ENCODE measurements at regions not wholly inside any gene's neighbourhood (a gene's known extent, or its start where the extent isn't known, plus 50 kb on each side); places are given as distances from the start of the nearest gene placed in this dataset.

GRCh38 chr13:50235604-50236342, 220.5 kb downstream of the KCNRG start:
- POLR2A ChIA-PET (ENCODE audit: unreplicated experiment): no interaction called here
- CTCF ChIA-PET: no interaction called here
- Histone ChIP-seq H3K4me3 (no peak overlapping the region), H3K9me3 (ENCODE audit: insufficient read depth, low read depth) (peaks cover 3% of the 10 kb centered on the region; the same call in 1 of the 2 replicates), H3K79me2 (ENCODE audit: low read depth) (no peaks in the 10 kb centered on the region), H3K4me2 (no peak overlapping the region), H3K9me2 (ENCODE audit: insufficient read depth) (no peaks in the 10 kb centered on the region), H3K4me1 (replicated peaks; ENCODE audit: insufficient read depth) (0 out of 2 replicates have a peak, but pooled peaks cover 5% of the 10 kb centered on the region), H3K27ac (no peak overlapping the region), H4K20me1 (ENCODE audit: insufficient read depth) (no peaks in the 10 kb centered on the region), H2AFZ (no peak overlapping the region), H3F3A (ENCODE audit: insufficient read depth, low read depth) (no peaks in the 10 kb centered on the region), H3K36me3 (ENCODE audit: low read depth) (no peaks in the 10 kb centered on the region), H3K27me3 (ENCODE audit: insufficient read depth, low read depth) (no peaks in the 10 kb centered on the region)
- no peak for TF ChIP-seq EZH2 (IDR thresholded peaks at IDR 0.05; ENCODE audit: low read depth)
- no peak for TF ChIP-seq CTCF (conservative IDR thresholded peaks at IDR 0.05)
- BruUV-seq (replicated peaks): no TSS peak
- no peak for DNase-seq
- intact Hi-C loops (cut with micrococcal nuclease; ENCODE audit: unreplicated experiment): no loop called here

- no TSS peak for BruUV-seq (replicated peaks)
These were observed 221.7 kb downstream of the KCNRG start for GRCh38 chr13:50236898-50237318.

GRCh38 chr13:50238922-50239321, 223.7 kb downstream of the KCNRG start:
- Histone ChIP-seq H3K79me2 (ENCODE audit: low read depth) (no peaks in the 10 kb centered on the region), H3F3A (ENCODE audit: insufficient read depth, low read depth) (no peaks in the 10 kb centered on the region), H3K27me3 (ENCODE audit: insufficient read depth, low read depth) (no peaks in the 10 kb centered on the region), H3K9me2 (ENCODE audit: insufficient read depth) (no peaks in the 10 kb centered on the region), H3K4me2 (no peak overlapping the region), H3K36me3 (ENCODE audit: low read depth) (no peaks in the 10 kb centered on the region), H3K27ac (no peak overlapping the region), H3K9me3 (ENCODE audit: insufficient read depth, low read depth) (peaks cover 2% of the 10 kb centered on the region; the same call in 1 of the 2 replicates), H3K4me3 (no peak overlapping the region), H3K4me1 (replicated peaks; ENCODE audit: insufficient read depth) (0 out of 2 replicates have a peak, but pooled peaks cover 5% of the 10 kb centered on the region), H2AFZ (no peak overlapping the region), H4K20me1 (ENCODE audit: insufficient read depth) (no peaks in the 10 kb centered on the region)
- TF ChIP-seq CTCF (conservative IDR thresholded peaks at IDR 0.05) (no peak), EZH2 (IDR thresholded peaks at IDR 0.05; ENCODE audit: low read depth) (no peak)
- no TSS peak for BruUV-seq (replicated peaks)
- ChIA-PET POLR2A (ENCODE audit: unreplicated experiment) (no interaction called here), CTCF (no interaction called here)
- no peak for DNase-seq
- intact Hi-C loops (cut with micrococcal nuclease; ENCODE audit: unreplicated experiment): no loop called here

More at GRCh38 chr13:50236898-50237318, 221.7 kb downstream of the KCNRG start:
- Histone ChIP-seq H2AFZ (no peak overlapping the region), H3K9me2 (ENCODE audit: insufficient read depth) (no peaks in the 10 kb centered on the region), H3K4me3 (no peak overlapping the region), H3K36me3 (ENCODE audit: low read depth) (no peaks in the 10 kb centered on the region), H4K20me1 (ENCODE audit: insufficient read depth) (no peaks in the 10 kb centered on the region), H3K4me1 (replicated peaks; ENCODE audit: insufficient read depth) (0 out of 2 replicates have a peak, but pooled peaks cover 5% of the 10 kb centered on the region), H3K27ac (no peak overlapping the region), H3K79me2 (ENCODE audit: low read depth) (no peaks in the 10 kb centered on the region), H3K27me3 (ENCODE audit: insufficient read depth, low read depth) (no peaks in the 10 kb centered on the region), H3K9me3 (ENCODE audit: insufficient read depth, low read depth) (peaks cover 3% of the 10 kb centered on the region; the same call in 1 of the 2 replicates), H3F3A (ENCODE audit: insufficient read depth, low read depth) (no peaks in the 10 kb centered on the region), H3K4me2 (no peak overlapping the region)
- ChIA-PET CTCF (no interaction called here), POLR2A (ENCODE audit: unreplicated experiment) (no interaction called here)
- no peak for TF ChIP-seq EZH2 (IDR thresholded peaks at IDR 0.05; ENCODE audit: low read depth)
- TF ChIP-seq CTCF (conservative IDR thresholded peaks at IDR 0.05): no peak
- no peak for DNase-seq
- intact Hi-C loops (cut with micrococcal nuclease; ENCODE audit: unreplicated experiment): no loop called here

Data from PC-9 (cell line).